WERI-Rb-1 (cell line): ENCODE measurements at regions not wholly inside any gene's neighbourhood (a gene's known extent, or its start where the extent isn't known, plus 50 kb on each side); places are given as distances from the start of the nearest gene placed in this dataset.

ENCODE experiments used
- DNase-seq: peaks from one replicate; pipeline ENCODE4 v3.0.0-alpha.2; 2020
- H3K27ac ChIP-seq: fragments of 250-450 bp; sonication (Bioruptor Pico); 2 replicates; pipeline ENCODE4 v1.5.1; 2020; ENCODE audit warnings: mild to moderate bottlenecking, moderate library complexity
- H3K27me3 ChIP-seq: fragments of 250-450 bp; sonication (Bioruptor Pico); 2 replicates; pipeline ENCODE4 v1.5.1; 2021; ENCODE audit warnings: mild to moderate bottlenecking, low read depth, moderate library complexity; ENCODE audit not compliant: insufficient read depth, severe bottlenecking
- H3K36me3 ChIP-seq: fragments of 250-450 bp; sonication (Bioruptor Pico); 2 replicates; pipeline ENCODE4 v1.5.1; 2020; ENCODE audit warnings: mild to moderate bottlenecking, moderate library complexity
- H3K4me3 ChIP-seq: 2 replicates; pipeline ENCODE4 v1.5.1; 2011; ENCODE audit warnings: low read depth, mild to moderate bottlenecking, control low read depth, low read length
- H3K9me3 ChIP-seq: fragments of 250-450 bp; sonication (Bioruptor Pico); 2 replicates; pipeline ENCODE4 v1.5.1; 2021; ENCODE audit warnings: mild to moderate bottlenecking, moderate library complexity; ENCODE audit not compliant: severe bottlenecking
- TF ChIP-seq, protein P1 (sequence below): IDR thresholded peaks from 2 replicates; pipeline ENCODE4 v1.5.1; 2011; ENCODE audit warnings: low read depth, mild to moderate bottlenecking, control low read depth, inconsistent platforms, low read length

- Histone ChIP-seq H3K9me3 (peaks cover 3% of the 10 kb centered on the region), H3K4me3 (no peak overlapping the region), H3K27me3 (peaks cover 90% of the 10 kb centered on the region), H3K36me3 (no peaks in the 10 kb centered on the region), H3K27ac (no peak overlapping the region)
- no peak for DNase-seq
- TF ChIP-seq, protein P1, sequence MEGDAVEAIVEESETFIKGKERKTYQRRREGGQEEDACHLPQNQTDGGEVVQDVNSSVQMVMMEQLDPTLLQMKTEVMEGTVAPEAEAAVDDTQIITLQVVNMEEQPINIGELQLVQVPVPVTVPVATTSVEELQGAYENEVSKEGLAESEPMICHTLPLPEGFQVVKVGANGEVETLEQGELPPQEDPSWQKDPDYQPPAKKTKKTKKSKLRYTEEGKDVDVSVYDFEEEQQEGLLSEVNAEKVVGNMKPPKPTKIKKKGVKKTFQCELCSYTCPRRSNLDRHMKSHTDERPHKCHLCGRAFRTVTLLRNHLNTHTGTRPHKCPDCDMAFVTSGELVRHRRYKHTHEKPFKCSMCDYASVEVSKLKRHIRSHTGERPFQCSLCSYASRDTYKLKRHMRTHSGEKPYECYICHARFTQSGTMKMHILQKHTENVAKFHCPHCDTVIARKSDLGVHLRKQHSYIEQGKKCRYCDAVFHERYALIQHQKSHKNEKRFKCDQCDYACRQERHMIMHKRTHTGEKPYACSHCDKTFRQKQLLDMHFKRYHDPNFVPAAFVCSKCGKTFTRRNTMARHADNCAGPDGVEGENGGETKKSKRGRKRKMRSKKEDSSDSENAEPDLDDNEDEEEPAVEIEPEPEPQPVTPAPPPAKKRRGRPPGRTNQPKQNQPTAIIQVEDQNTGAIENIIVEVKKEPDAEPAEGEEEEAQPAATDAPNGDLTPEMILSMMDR = no peak
These were observed 118.6 kb upstream of the IRX4 start for GRCh38 chr5:2001300-2001699.

GRCh38 chr5:2000591-2000990 is 117.9 kb upstream of the IRX4 start:
- Histone ChIP-seq H3K4me3 (no peak overlapping the region), H3K36me3 (no peaks in the 10 kb centered on the region), H3K27me3 (peaks cover 90% of the 10 kb centered on the region), H3K27ac (no peak overlapping the region), H3K9me3 (peaks cover 3% of the 10 kb centered on the region)
- TF ChIP-seq, protein P1 = no peak
- DNase-seq = no peak

DNA sequence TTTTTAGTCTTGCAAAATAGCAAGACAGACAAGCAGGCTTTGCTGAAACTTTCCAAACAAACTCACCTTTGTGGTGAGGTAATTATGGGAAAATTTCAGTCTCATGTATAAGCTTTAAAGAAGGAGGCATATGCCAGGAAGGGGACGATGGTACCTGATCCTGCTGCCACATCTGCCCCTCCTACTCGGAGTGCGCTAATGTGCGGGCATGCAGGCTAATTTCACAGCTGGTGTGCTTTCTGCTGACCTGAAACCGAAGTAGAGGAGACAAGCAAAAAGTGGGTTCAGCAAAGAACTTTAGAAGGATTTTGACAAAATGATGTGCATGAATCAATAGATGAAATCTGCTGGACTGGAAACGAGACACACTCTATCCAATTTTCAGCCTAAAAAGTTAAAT is 117.1 kb upstream of the IRX4 start:
- TF ChIP-seq, protein P1 = no peak
- Histone ChIP-seq H3K27me3 (peaks cover 94% of the 10 kb centered on the region), H3K4me3 (no peak overlapping the region), H3K36me3 (no peaks in the 10 kb centered on the region), H3K9me3 (peaks cover 3% of the 10 kb centered on the region), H3K27ac (no peak overlapping the region)
- no peak for DNase-seq

DNA sequence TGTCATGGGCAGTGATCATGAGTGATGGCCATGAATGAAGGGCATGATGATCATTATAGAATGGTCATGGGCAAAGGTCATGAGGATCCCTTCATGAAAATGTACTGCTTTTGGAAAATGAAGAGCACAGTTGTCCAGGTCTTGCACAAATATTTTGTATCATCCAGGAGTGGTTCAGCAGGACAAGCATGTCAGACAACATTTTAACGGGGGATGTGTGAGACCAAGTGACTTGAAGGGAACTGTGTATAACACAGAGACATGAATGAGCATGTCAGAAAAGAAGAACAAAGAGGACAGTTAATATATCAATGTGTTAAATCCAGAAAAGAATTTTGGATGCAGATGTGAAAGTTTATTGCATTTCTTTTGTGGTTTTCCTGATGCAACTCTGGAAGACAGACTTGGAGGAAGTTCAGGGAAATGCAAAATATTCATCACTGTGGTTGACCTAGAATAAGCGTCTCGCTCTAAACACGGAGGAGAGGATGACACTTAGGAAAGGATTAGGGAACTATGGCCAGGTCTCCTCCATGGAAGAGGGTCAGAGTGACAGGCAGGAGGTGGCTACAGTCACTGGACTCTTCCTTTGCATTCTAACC is 116.1 kb upstream of the IRX4 start:
- TF ChIP-seq, protein P1 = no peak
- peaks cover 3% of the 10 kb centered on the region for H3K9me3 ChIP-seq
- no peaks in the 10 kb centered on the region for H3K36me3 ChIP-seq
- no peak overlapping the region for H3K27ac ChIP-seq
- peaks cover 96% of the 10 kb centered on the region for H3K27me3 ChIP-seq
- no peak overlapping the region for H3K4me3 ChIP-seq
- no peak for DNase-seq

DNA sequence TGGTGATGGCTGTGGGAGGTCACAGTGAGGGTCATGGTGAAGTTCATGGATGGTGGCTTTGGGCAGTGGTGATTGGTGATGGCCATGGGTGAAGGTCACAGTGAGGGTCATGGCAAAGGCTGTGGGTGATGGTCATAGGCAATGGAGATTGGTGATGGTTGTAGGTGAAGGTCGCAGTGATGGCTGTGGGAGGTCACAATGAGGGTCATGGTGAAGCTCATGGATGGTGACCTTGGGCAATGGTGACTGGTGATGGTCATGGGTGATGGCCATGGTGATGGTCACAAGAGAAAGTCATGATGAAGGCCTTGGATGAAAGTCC is 115.6 kb upstream of the IRX4 start:
- Histone ChIP-seq H3K27ac (no peak overlapping the region), H3K9me3 (peaks cover 6% of the 10 kb centered on the region), H3K4me3 (no peak overlapping the region), H3K36me3 (no peaks in the 10 kb centered on the region), H3K27me3 (peaks cover 96% of the 10 kb centered on the region)
- no peak for DNase-seq
- TF ChIP-seq, protein P1 = no peak

DNA sequence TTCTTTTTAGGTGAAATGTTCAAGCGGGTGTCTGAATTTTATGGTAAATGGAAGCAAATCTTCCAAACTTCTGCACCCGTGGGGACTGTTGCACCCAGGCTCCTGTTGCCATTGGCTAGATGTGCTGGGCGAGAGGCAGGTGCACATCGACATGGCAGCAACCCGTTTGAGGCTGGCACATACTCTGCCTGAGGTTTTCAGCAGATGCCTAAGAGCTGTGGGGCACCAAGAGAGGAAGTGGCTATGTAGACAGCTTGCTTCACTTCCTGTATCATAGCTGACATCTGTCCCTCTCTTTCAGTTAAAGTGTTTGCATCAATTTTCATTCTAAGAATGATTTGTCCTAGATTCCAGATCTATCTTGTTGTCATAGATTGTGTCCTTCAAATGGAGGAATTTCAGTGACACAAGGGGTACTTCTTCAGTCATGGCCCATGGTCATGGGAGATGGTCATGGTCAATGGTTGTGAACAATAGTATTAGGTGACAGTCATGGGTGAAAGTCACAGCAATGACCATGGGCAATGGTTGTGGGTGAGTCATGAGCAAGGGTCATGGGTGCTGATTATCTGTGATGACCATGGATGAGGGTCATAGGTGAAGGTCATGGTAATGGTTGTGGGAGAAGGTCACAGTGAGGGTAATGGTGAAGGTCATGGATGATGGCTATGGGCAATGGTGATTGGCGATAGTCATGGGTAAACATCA is 115.1 kb upstream of the IRX4 start:
- Histone ChIP-seq H3K4me3 (no peak overlapping the region), H3K27me3 (peaks cover 96% of the 10 kb centered on the region), H3K9me3 (peaks cover 7% of the 10 kb centered on the region), H3K36me3 (no peaks in the 10 kb centered on the region), H3K27ac (no peak overlapping the region)
- TF ChIP-seq, protein P1 = no peak
- DNase-seq = no peak
